HFFc6 (cell line): ENCODE measurements at regions not wholly inside any gene's neighbourhood (a gene's known extent, or its start where the extent isn't known, plus 50 kb on each side); places are given as distances from the start of the nearest gene placed in this dataset.

Source experiments
- DNase-seq: peaks from one replicate; pipeline ENCODE4 v3.0.0-alpha.2; 2018
- H3K27ac Mint-ChIP-seq: 2 replicates; pipeline ENCODE4 v1.8.0; 2020; ENCODE audit warnings: mild to moderate bottlenecking, mixed read lengths
- H3K27me3 Mint-ChIP-seq: 2 replicates; pipeline ENCODE4 v1.8.0; 2021; ENCODE audit warnings: mild to moderate bottlenecking, moderate library complexity, mixed read lengths; ENCODE audit not compliant: insufficient read depth
- H3K36me3 Mint-ChIP-seq: 2 replicates; pipeline ENCODE4 v1.8.0; 2021; ENCODE audit warnings: low read depth, mixed read lengths
- H3K4me1 Mint-ChIP-seq: 2 replicates; pipeline ENCODE4 v1.8.0; 2020; ENCODE audit warnings: low read depth, mixed read lengths
- H3K4me3 Mint-ChIP-seq: 2 replicates; pipeline ENCODE4 v1.8.0; 2020; ENCODE audit warnings: mild to moderate bottlenecking, moderate library complexity, mixed read lengths
- H3K9me3 Mint-ChIP-seq: 2 replicates; pipeline ENCODE4 v1.8.0; 2020; ENCODE audit warnings: mild to moderate bottlenecking, mixed read lengths
- CTCF ChIP-seq: fragments of 200-600 bp; sonication (generic); IDR thresholded peaks from 2 replicates; pipeline ENCODE4 v1.5.0; 2021; ENCODE audit warnings: antibody characterized with exemption, mild to moderate bottlenecking

GRCh38 chr11:109821511-109821910, 271.7 kb upstream of the ZC3H12C start:
- DNase-seq, result no peak
- Mint-ChIP-seq H3K27ac (no peak overlapping the region), H3K4me1 (no peaks in the 10 kb centered on the region), H3K9me3 (no peaks in the 10 kb centered on the region), H3K4me3 (no peak overlapping the region), H3K27me3 (peaks cover 4% of the 10 kb centered on the region), H3K36me3 (no peaks in the 10 kb centered on the region)
- no peak for TF ChIP-seq CTCF

GRCh38 chr11:109822436-109823102, 270.6 kb upstream of the ZC3H12C start:
- H3K27ac Mint-ChIP-seq, result no peak overlapping the region
- no peaks in the 10 kb centered on the region for H3K4me1 Mint-ChIP-seq
- DNase-seq, result no peak
- TF ChIP-seq CTCF, result no peak
- H3K4me3 Mint-ChIP-seq, result no peak overlapping the region
- peaks cover 4% of the 10 kb centered on the region for H3K27me3 Mint-ChIP-seq
- H3K36me3 Mint-ChIP-seq, result no peaks in the 10 kb centered on the region
- no peaks in the 10 kb centered on the region for H3K9me3 Mint-ChIP-seq

GRCh38 chr11:109828387-109828786, 264.8 kb upstream of the ZC3H12C start:
- Mint-ChIP-seq H3K4me3 (no peak overlapping the region), H3K36me3 (no peaks in the 10 kb centered on the region)

GRCh38 chr11:109838026-109838425, 255.2 kb upstream of the ZC3H12C start:
- H3K4me3 Mint-ChIP-seq, result no peak overlapping the region
- H3K4me1 Mint-ChIP-seq, result no peaks in the 10 kb centered on the region
- no peak for TF ChIP-seq CTCF
- H3K27me3 Mint-ChIP-seq, result peaks cover 3% of the 10 kb centered on the region
- H3K27ac Mint-ChIP-seq, result no peak overlapping the region
- no peak for DNase-seq
- no peaks in the 10 kb centered on the region for H3K36me3 Mint-ChIP-seq
- no peaks in the 10 kb centered on the region for H3K9me3 Mint-ChIP-seq

More at GRCh38 chr11:109828387-109828786, 264.8 kb upstream of the ZC3H12C start:
- no peak for DNase-seq
- no peak for TF ChIP-seq CTCF
- Mint-ChIP-seq H3K27me3 (no peaks in the 10 kb centered on the region; the same call in 1 of the 2 replicates), H3K4me1 (no peaks in the 10 kb centered on the region), H3K9me3 (no peaks in the 10 kb centered on the region), H3K27ac (no peak overlapping the region)

- no peak for DNase-seq
- no peak overlapping the region for H3K27ac Mint-ChIP-seq
- H3K36me3 Mint-ChIP-seq, result no peaks in the 10 kb centered on the region
- H3K27me3 Mint-ChIP-seq, result no peaks in the 10 kb centered on the region
- no peak overlapping the region for H3K4me3 Mint-ChIP-seq
- no peaks in the 10 kb centered on the region for H3K9me3 Mint-ChIP-seq
- peaks cover 14% of the 10 kb centered on the region for H3K4me1 Mint-ChIP-seq
- no peak for TF ChIP-seq CTCF
Measured at GRCh38 chr11:109845437-109845836, 247.8 kb upstream of the ZC3H12C start.
